ENCODE measurements at regions not wholly inside any gene's neighbourhood (a gene's known extent, or its start where the extent isn't known, plus 50 kb on each side); places are given as distances from the start of the nearest gene placed in this dataset.

- no peak for TF ChIP-seq CTCF (IDR thresholded peaks at IDR 0.05)
- no peak for TF ChIP-seq POLR2AphosphoS5 (IDR thresholded peaks at IDR 0.05)
Observed at GRCh38 chr9:75691408-75691807, 199.1 kb upstream of the PCSK5 start.

Measured in stomach (tissue), 4 donors.